H1 (cell line): ENCODE measurements at regions not wholly inside any gene's neighbourhood (a gene's known extent, or its start where the extent isn't known, plus 50 kb on each side); places are given as distances from the start of the nearest gene placed in this dataset.

Source experiments
- CTCF ChIA-PET: fragments of 300-600 bp; sonication (Branson Sonifier 250); formaldehyde crosslinking; loops from one replicate; lab custom pipeline; 2021; ENCODE audit not compliant: partially characterized antibody; lab: Charles Lee
- POLR2A ChIA-PET: fragments of 300-600 bp; sonication (Branson Sonifier 250); formaldehyde crosslinking; loops from one replicate; lab custom pipeline; 2021; ENCODE audit warnings: inconsistent platforms; ENCODE audit not compliant: partially characterized antibody; lab: Charles Lee
- DNase-seq, 2 experiments: peaks; one replicate each; pipeline versions ENCODE4 v3.0.0 to v3.0.0-alpha.2; 2010 to 2022; ENCODE audit warnings: low spot score in 2 of 2, low read depth in 1 of 2, mixed read lengths in 1 of 2
- FAIRE-seq: peaks from 2 replicates; lab custom pipeline; 2011; peaks lifted over from hg19 to GRCh38; lab: Jason Lieb, UNC
- H2AFZ ChIP-seq: 2 replicates; pipeline ENCODE4 v1.8.1; 2012; ENCODE audit warnings: low read length, inconsistent platforms
- H2AK5ac ChIP-seq: 2 replicates; pipeline ENCODE4 v1.6.1; 2013; ENCODE audit warnings: low read depth, low read length
- H2BK120ac ChIP-seq: replicated peaks from 2 replicates; pipeline ENCODE3; 2013; ENCODE audit warnings: low read depth, low read length, inconsistent platforms
- H2BK12ac ChIP-seq: 2 replicates; pipeline ENCODE4 v1.6.1; 2013; ENCODE audit warnings: low read depth, low read length
- H2BK15ac ChIP-seq: 2 replicates; pipeline ENCODE4 v1.6.1; 2013; ENCODE audit warnings: low read length
- H2BK20ac ChIP-seq: 2 replicates; pipeline ENCODE4 v1.6.1; 2013; ENCODE audit warnings: low read length
- H2BK5ac ChIP-seq: 2 replicates; pipeline ENCODE4 v1.6.1; 2013; ENCODE audit warnings: low read depth, low read length
- H3K14ac ChIP-seq: 2 replicates; pipeline ENCODE4 v1.6.1; 2013; ENCODE audit warnings: inconsistent platforms; ENCODE audit not compliant: insufficient read length
- H3K18ac ChIP-seq: 2 replicates; pipeline ENCODE4 v1.6.1; 2013; ENCODE audit warnings: low read length; ENCODE audit errors: extremely low read depth
- H3K23ac ChIP-seq: 2 replicates; pipeline ENCODE4 v1.6.1; 2013; ENCODE audit warnings: inconsistent platforms; ENCODE audit not compliant: insufficient read length
- H3K23me2 ChIP-seq: 2 replicates; pipeline ENCODE4 v1.6.1; 2013; ENCODE audit warnings: low read depth, low read length
- H3K27ac ChIP-seq: 2 replicates; pipeline ENCODE4 v1.6.1; 2011; ENCODE audit warnings: low read depth, low read length, inconsistent platforms
- H3K27me3 ChIP-seq, 4 experiments: replicated peaks in 1 of 4; 1 replicate in 1 of 4; 2 replicates in 3 of 4; pipeline versions ENCODE4 v1.6.1 to v1.8.1; 2011 to 2013; ENCODE audit warnings: low read length in 3 of 4, mild to moderate bottlenecking in 3 of 4, inconsistent platforms in 2 of 4, mixed read lengths in 2 of 4, moderate library complexity in 1 of 4; ENCODE audit not compliant: control insufficient read depth in 3 of 4, insufficient read depth in 3 of 4; ENCODE audit errors: extremely low read depth in 1 of 4
- H3K36me3 ChIP-seq, 4 experiments: 2 replicates each; pipeline versions ENCODE4 v1.6.1 to v1.8.1; 2011 to 2013; ENCODE audit warnings: mild to moderate bottlenecking in 4 of 4, low read length in 3 of 4, moderate library complexity in 2 of 4, control low read depth in 1 of 4, inconsistent platforms in 1 of 4; ENCODE audit not compliant: insufficient read depth in 4 of 4, control insufficient read depth in 2 of 4
- H3K4ac ChIP-seq: replicated peaks from 2 replicates; pipeline ENCODE3; 2013; ENCODE audit warnings: low read length, low read depth, mixed read lengths, inconsistent platforms; ENCODE audit not compliant: insufficient read length
- H3K4me1 ChIP-seq, 4 experiments: replicated peaks in 1 of 4; 1 replicate in 1 of 4; 2 replicates in 3 of 4; pipeline versions ENCODE4 v1.6.1 to v1.8.1; 2011 to 2013; ENCODE audit warnings: low read length in 3 of 4, inconsistent platforms in 2 of 4, mixed read lengths in 1 of 4; ENCODE audit not compliant: insufficient read depth in 4 of 4, control insufficient read depth in 3 of 4
- H3K4me2 ChIP-seq, 2 experiments: 2 replicates each; pipeline versions ENCODE4 v1.6.1 to v1.8.1; 2011 to 2013; ENCODE audit warnings: low read depth in 2 of 2, low read length in 2 of 2, control low read depth in 1 of 2, inconsistent platforms in 1 of 2, mild to moderate bottlenecking in 1 of 2; ENCODE audit not compliant: insufficient read depth in 1 of 2
- H3K4me3 ChIP-seq, 4 experiments: fragments of 200-600, 300-600 bp in 1 of 4; sonication (generic), shearing (Covaris generic), sonication (Bioruptor Twin) in 1 of 4; 2 replicates each; pipeline versions ENCODE4 v1.5.1 to v1.8.1; 2011 to 2016; ENCODE audit warnings: low read length in 4 of 4, low read depth in 3 of 4, control low read depth in 2 of 4, inconsistent platforms in 2 of 4, mild to moderate bottlenecking in 2 of 4, mixed read lengths in 1 of 4, moderate library complexity in 1 of 4; ENCODE audit not compliant: insufficient read depth in 2 of 4; ENCODE audit errors: extremely low read depth in 1 of 4
- H3K56ac ChIP-seq: replicated peaks from 2 replicates; pipeline ENCODE3; 2013; ENCODE audit warnings: low read depth, mild to moderate bottlenecking, mixed read lengths, low read length, inconsistent platforms; ENCODE audit not compliant: insufficient read length
- H3K79me1 ChIP-seq: 2 replicates; pipeline ENCODE4 v1.6.1; 2013; ENCODE audit warnings: low read depth, low read length, control low read depth
- H3K79me2 ChIP-seq, 2 experiments: 2 replicates each; pipeline versions ENCODE4 v1.6.1 to v1.8.1; 2012 to 2013; ENCODE audit warnings: low read length in 2 of 2, mild to moderate bottlenecking in 2 of 2, inconsistent platforms in 1 of 2; ENCODE audit not compliant: insufficient read depth in 2 of 2, control insufficient read depth in 1 of 2
- H3K9ac ChIP-seq, 4 experiments: replicated peaks in 1 of 4; 1 replicate in 1 of 4; 2 replicates in 3 of 4; pipeline versions ENCODE4 v1.6.1 to v1.8.1; 2011 to 2013; ENCODE audit warnings: low read depth in 3 of 4, low read length in 3 of 4, control low read depth in 2 of 4, mild to moderate bottlenecking in 2 of 4, moderate library complexity in 2 of 4, inconsistent platforms in 1 of 4; ENCODE audit errors: extremely low read depth in 1 of 4
- H3K9me3 ChIP-seq, 2 experiments: 2 replicates each; pipeline versions ENCODE4 v1.6.1 to v1.8.1; 2012 to 2013; ENCODE audit warnings: mild to moderate bottlenecking in 2 of 2, moderate library complexity in 2 of 2, control low read depth in 1 of 2, inconsistent platforms in 1 of 2, low read depth in 1 of 2, low read length in 1 of 2, mixed read lengths in 1 of 2; ENCODE audit not compliant: insufficient read depth in 2 of 2
- H4K20me1 ChIP-seq, 2 experiments: replicated peaks in 1 of 2; 2 replicates each; pipeline versions ENCODE3 to v1.8.1; 2011 to 2013; ENCODE audit warnings: inconsistent platforms in 2 of 2, low read length in 2 of 2, mild to moderate bottlenecking in 1 of 2; ENCODE audit not compliant: insufficient read depth in 2 of 2, control insufficient read depth in 1 of 2
- H4K5ac ChIP-seq: 2 replicates; pipeline ENCODE4 v1.6.1; 2013; ENCODE audit warnings: low read length, low read depth, mixed read lengths, inconsistent platforms; ENCODE audit not compliant: insufficient read length
- H4K8ac ChIP-seq: 2 replicates; pipeline ENCODE4 v1.8.0; 2013; ENCODE audit warnings: mild to moderate bottlenecking, moderate library complexity, low read length, inconsistent platforms; ENCODE audit not compliant: insufficient read depth; ENCODE audit errors: extremely low read depth
- H4K91ac ChIP-seq: replicated peaks from 2 replicates; pipeline ENCODE3; 2013; ENCODE audit warnings: low read length, mixed read lengths, inconsistent platforms; ENCODE audit not compliant: insufficient read length
- E2F6 ChIP-seq: IDR thresholded peaks from 2 replicates; pipeline ENCODE4 v1.6.1; 2012; ENCODE audit warnings: inconsistent platforms
- JUND ChIP-seq: IDR thresholded peaks from 2 replicates; pipeline ENCODE4 v1.6.1; 2011; ENCODE audit warnings: mild to moderate bottlenecking, improper control_type of control experiment, low read length
- KDM1A ChIP-seq: fragments of 200-600, 300-600 bp; sonication (generic); IDR thresholded peaks from 2 replicates; pipeline ENCODE4 v1.7.1; 2016; ENCODE audit warnings: mild to moderate bottlenecking, low read length, borderline replicate concordance
- RXRA ChIP-seq: IDR thresholded peaks from 2 replicates; pipeline ENCODE4 v1.6.1; 2011; ENCODE audit warnings: low read depth, mild to moderate bottlenecking, low read length, moderate library complexity; ENCODE audit not compliant: insufficient read depth
- SP1 ChIP-seq: IDR thresholded peaks from 2 replicates; pipeline ENCODE4 v1.6.1; 2011; ENCODE audit warnings: low read depth, low read length
- SUZ12 ChIP-seq: fragments of 200-600 bp; sonication (generic); IDR thresholded peaks from 2 replicates; pipeline ENCODE4 v1.6.1; 2012; ENCODE audit warnings: mild to moderate bottlenecking, inconsistent platforms, low read length, moderate library complexity, mixed read lengths

- Histone ChIP-seq H2BK20ac (no peak overlapping the region), H3K4ac (no peak overlapping the region), H3K27me3 (no peaks in the 10 kb centered on the region), H2AFZ (no peak overlapping the region), H3K4me3 (no peak overlapping the region), H3K18ac (no peak overlapping the region), H3K9me3 (no peaks in the 10 kb centered on the region), H2AK5ac (no peak overlapping the region), H3K79me1 (no peaks in the 10 kb centered on the region), H2BK15ac (no peak overlapping the region), H3K27ac (no peak overlapping the region), H2BK120ac (no peak overlapping the region), H4K20me1 (no peaks in the 10 kb centered on the region), H4K8ac (no peak overlapping the region), H2BK12ac (no peak overlapping the region), H3K56ac (no peak overlapping the region), H3K4me1 (no peaks in the 10 kb centered on the region), H3K79me2 (no peaks in the 10 kb centered on the region), H3K36me3 (no peaks in the 10 kb centered on the region), H3K14ac (no peak overlapping the region), H3K4me2 (no peak overlapping the region), H2BK5ac (no peak overlapping the region), H3K23ac (no peak overlapping the region), H3K23me2 (no peaks in the 10 kb centered on the region), H3K9ac (no peak overlapping the region), H4K5ac (no peak overlapping the region), H4K91ac (no peak overlapping the region)
- ChIA-PET CTCF (interaction anchor here (0.8 to 1.4 kb wide), 3 partner anchors 10 to 188 kb away, joined by 3 to 5 read pairs (median 3); no protein-coding TSS in a partner anchor), POLR2A (no interaction called here)
- FAIRE-seq (no peak), DNase-seq (no peak)
- no peak for TF ChIP-seq E2F6
- no peak for TF ChIP-seq RXRA
- no peak for TF ChIP-seq SUZ12
- no peak for TF ChIP-seq SP1
- TF ChIP-seq JUND = no peak
- TF ChIP-seq KDM1A = no peak
Observed at GRCh38 chr21:17397703-17398102, 115.1 kb upstream of the CXADR start.
